GM19395 (cell line): ENCODE measurements at regions not wholly inside any gene's neighbourhood (a gene's known extent, or its start where the extent isn't known, plus 50 kb on each side); places are given as distances from the start of the nearest gene placed in this dataset.
"Not testable (repeated sequence)": the region's sequence is repeated elsewhere in the genome, so short reads cannot be mapped to it uniquely, and the experiment has no call there.

Experiments
- ATAC-seq: cut with Tn5 transposase; IDR thresholded peaks from one replicate; pipeline ENCODE4 v1.9.1; 2021; ENCODE audit warnings: mild to moderate bottlenecking, moderate library complexity; ENCODE audit not compliant: unreplicated experiment

DNA sequence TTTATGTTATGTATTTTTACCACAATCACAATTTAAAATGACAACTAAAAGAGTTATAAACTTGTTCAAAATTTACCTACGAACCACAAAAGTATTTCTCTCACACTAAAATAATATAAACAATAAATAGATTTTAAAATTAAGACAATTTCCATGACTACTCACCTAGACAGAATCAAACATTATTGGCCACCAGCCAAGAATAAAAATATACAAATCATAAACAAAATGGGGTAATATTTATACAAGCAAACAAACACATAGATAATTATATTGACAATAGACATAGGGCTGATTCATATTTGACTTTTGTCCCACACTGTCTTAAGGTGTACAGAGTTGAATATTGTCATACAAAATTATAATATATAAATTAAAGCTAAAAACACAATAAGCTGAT, 119.6 kb upstream of the ZNF92 start:
- no peak for ATAC-seq

DNA sequence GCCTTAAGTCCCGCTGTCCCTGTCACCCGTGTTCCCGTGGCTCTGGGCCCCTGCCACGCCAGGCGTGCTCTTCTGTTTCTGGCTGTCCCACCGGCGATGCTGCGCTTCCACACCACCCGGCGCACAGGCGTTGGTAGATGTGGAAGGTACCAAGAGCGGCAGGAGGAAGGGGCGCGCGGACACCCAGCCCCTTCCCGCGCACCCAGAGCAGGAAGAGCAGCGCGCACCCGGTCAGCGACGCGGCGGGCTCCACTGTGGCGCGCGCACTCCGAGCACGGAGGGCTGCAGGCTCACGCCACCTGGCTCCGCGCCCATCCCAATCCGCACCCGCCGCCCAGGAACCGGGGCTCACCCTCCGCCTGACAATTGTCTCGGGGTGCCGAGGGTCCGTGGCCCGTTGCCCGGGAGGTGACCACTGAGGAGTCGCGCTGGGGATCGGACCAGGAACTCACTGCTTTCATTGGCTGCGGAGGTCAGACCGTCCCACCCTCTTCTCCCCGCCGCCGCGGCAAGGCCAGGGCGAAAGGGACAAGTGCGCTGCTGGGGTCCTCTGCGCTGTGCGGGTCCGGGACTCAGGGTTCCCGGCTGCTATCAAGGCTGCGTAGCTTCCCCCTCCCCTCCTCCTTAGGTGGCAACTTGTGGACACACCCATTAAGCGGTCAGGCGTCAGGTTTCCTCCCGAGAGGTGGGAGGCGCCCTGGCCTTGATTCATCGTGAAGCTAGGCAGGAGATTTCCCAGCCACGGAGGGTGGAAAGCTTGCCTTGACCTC, 121.6 kb upstream of the ZNF92 start:
- peak; percentile 78 for ATAC-seq

DNA sequence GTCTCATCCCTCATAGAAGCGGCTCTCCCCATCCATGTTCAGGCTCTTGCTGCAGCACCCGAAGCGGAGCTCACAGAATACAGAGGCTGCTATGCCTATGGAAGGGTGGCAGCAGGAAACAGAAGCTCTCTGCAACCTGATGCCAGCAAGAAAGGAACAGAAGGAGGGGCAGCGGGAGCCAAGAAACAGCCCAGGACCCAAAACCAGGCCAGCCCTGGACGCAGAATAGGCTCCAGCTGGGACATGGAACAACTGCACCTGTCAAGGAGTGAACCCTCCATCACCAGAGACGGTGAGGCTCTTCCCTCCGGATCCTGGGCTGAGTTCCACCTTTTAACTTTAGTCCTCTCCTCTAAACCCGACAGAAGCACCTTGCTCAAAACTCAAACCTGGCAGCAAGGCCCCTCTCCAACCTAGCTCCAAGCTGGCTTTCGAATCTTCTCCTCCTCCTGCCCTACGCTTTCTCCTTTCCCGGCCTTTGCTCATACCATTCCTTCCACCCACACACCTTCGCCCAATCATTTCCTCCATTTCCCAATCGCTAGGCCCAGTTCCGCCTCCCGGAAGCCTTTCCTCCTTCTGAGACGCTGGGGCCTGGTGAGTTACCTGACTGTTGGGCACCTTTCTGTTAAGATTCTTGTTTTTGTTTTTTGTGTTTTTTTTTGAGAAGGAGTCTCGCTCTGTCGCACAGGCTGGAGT, 122.8 kb upstream of the ZNF92 start:
- no peak for ATAC-seq

DNA sequence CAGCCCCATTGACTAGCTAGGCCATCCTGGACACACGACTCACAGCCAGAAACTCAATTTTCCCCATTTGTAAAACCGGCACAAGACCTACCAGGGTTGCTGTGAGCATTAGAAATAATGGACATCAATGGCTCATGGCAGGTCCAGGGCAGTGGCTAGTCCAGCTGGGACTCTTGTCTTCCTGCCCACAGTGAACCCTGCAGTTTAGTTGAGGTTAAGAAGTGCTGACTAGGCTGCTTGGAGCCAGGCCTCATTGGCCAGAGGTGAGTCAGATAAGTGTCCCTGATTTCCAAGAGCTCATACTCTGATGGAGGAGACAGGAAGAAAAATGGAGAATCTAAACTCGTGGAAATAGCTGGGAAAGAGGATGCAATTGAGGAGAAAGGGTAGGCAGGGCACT, 123.4 kb upstream of the ZNF92 start:
- ATAC-seq: no peak

DNA sequence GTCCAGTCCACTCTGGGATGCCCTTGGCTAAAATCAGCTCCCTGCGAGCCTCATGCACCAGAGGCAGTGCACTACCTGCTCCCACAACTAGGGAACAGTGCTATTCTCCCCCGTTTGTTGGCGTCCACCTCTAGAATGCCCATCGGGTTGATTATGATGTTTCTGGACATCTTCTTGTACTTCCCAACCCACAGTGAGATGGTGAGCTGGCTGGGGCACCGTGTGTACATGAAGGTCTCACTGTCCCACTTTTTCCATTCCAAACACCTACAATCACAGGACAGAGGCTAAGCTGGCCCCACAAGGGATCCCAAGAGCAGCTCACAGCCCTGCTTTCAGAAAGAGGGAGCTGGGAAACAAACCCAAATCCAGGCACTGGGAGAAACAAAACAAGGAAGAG, 126.2 kb upstream of the ZNF92 start:
- ATAC-seq: no peak

GRCh38 chr7:65239707-65240352, 133.8 kb upstream of the ZNF92 start:
- ATAC-seq: no peak

- no peak for ATAC-seq
Observed at GRCh38 chr7:65239324-65239706, 134.3 kb upstream of the ZNF92 start.

DNA sequence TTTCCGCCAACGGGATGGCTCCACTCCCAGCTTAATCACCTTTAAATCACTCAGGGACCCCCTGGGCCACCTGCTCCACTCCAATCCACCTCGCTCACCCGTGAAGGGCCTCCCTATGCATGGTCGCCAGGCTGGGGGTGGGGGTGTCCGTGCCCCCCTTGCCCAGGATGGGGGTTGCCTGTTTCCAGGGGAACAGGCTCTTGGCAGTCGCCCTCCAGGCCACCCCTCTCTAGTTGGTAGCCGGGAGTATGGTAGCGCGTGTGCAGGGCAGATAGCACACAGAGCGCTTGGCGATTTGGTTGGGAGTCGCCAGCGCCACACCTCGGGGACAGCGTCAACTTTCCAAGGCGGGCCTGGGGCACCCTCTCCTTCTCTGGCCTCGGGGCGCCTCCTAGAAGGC, 134.9 kb upstream of the ZNF92 start:
- ATAC-seq: no peak

DNA sequence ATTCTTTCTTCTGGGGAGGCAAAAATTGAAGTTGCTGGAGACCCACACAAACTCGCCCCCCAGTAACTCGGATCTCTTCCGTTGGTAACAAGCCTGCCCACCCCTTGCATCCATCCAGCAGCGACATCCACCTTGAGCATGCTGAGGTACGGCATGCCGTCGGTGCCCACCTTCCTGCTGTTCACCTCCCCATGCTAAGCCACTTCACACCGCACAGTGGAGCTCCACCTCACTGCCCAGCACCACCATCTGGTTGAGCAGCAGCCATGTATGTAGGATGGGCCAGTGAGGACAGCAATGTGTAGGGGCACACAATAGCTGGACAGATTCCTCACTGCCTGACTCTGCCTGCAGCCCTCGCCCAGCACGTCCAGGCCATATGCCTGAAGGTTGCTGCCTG, 138.1 kb upstream of the ZNF92 start:
- ATAC-seq: no peak

DNA sequence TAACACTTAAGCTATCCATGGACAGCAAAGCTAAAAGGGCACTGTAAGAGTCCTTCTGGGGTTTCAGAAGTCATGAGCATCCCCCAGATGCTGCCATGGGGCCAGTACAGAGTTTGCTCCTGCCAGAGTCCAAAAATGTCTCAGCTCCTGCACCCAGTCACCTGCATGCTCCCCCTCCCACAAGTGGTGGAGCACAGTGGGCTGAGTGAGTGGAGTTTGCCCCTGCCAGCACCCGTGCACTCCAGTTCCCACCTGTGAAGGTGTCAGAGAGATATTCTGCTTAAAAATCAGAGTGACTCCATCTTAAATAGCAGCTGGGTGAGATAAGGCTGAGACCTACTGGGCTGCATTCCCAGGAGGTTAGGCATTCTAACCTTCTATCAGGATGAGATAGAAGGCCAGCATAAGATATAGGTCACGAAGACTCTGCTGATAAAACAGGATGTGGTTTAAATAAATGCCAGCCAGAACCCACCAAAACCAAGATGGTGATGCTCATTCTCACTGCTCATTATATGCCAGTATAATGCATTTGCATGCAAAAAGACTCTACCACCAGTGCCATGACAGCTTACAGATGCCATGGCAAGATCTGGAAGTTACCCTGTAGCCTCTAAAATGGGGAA, 140.1 kb upstream of the ZNF92 start:
- no peak for ATAC-seq

DNA sequence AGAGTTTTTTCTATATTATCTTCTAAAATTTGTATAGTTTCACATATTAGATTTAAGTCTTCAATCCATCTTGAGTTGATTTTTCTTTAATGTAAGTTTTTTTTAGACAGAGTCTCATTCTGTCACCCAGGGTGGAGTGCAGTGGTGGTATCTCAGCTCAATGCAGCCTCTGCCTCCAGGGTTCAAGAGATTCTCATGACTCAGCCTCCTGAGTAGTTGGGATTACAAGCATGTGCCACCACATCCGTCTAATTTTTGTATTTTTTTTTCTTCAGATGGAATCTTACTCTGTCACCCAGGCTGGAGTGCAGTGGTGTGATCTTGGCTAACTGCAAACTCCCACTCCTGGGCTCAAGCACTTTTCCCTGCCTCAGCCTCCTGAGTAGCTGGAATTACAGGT, 143.4 kb upstream of the ZNF92 start:
- no peak for ATAC-seq

GRCh38 chr7:65225422-65226006, 148.1 kb upstream of the ZNF92 start:
- ATAC-seq: no peak

DNA sequence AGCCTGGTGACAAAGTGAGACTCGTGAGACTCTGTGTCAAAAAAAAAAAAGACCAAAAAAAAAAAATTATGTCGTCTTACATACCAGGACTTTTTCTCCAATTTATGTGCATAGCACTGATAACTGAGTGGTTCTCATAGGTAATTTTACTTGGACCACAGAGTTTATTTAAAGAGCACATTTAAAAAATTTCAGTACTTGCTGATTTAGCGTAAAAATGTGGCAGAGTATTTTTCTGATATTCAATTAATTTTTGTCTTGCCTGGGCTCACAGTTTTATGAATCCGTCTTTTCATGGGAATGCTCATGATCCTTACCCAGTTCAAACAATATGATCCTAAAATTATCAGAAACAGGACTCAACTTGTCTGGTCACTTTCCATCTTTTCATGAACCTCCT, 151.0 kb upstream of the ZNF92 start:
- ATAC-seq: no peak

GRCh38 chr7:65221683-65222082, 152.0 kb upstream of the ZNF92 start:
- no peak for ATAC-seq

DNA sequence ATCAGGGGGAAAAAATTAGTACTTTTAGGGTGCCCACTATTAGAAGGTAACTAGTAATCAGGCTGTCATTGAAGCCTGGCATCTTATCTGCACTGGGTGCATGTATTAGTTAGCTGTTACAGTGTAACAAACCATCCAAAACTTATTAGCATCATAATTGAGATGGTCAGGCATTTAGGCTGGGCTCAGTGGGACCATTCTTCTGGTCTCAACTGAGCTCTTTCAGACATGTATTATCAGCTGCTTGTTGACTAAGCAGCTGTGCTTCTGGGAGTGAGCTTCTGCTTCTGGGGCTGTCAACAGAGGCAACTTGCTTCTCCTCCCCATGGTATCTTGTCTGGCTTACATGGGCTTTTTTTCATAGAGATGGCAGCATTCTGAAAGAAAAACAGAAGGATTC, 154.0 kb upstream of the ZNF92 start:
- no peak for ATAC-seq

DNA sequence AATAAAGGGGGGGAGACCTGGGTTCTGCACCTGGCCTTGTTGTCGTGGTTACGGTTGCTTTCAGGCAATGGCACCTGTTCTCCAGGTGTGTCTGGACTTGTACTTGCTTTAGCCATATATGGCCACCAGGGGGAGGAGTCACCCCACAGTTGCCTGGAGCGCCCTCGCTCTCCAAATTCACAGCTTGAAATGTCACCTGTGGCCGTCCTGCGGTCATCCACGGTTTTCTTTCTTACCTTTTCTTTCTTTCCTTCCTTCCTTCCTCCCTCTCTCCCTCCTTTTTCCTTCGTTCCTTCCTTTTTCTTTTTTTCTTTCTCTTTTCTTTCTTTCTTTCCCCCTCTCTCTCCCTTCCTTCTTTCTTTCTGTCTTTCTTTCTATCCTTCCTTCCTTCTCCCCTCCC, 157.2 kb upstream of the ZNF92 start:
- peak; percentile 79 for ATAC-seq

DNA sequence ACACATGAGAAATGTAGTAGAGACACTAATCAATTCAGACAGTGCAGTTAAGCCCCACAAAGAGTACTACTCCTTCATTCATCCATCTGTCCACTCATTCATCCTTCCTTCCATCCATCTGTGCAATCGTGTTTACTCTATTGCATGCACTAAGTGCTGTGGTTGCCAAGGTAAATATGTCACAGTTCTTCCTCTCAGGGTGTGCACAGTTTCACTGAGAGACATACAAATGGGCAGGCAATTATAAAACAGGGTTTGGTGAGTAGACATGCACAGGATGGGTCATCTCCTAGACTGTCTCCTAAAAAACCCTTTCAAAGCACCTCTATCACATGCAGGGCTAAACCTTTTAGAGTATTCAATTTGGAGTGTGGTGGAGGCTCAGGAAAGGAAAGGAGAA, 160.4 kb upstream of the ZNF92 start:
- not testable (repeated sequence) for ATAC-seq

DNA sequence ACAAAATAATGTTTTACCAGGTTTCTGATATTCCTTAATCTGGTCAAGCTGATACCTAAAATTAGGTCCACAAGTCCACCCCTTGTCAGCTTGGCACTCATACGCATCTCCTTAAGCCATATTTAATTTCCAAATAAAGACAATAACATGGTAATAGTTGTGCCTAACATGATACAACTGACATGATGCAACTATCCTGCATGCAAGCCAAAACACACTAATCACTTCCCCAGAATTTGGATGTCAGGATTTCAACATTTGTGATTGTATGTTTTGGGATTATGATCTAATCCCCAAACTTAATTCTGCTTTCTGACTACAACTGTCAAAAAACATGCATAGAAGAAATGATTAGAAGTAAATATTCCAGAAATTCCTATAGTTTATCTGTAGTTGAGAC, 174.4 kb upstream of the ZNF92 start:
- not testable (repeated sequence) for ATAC-seq

DNA sequence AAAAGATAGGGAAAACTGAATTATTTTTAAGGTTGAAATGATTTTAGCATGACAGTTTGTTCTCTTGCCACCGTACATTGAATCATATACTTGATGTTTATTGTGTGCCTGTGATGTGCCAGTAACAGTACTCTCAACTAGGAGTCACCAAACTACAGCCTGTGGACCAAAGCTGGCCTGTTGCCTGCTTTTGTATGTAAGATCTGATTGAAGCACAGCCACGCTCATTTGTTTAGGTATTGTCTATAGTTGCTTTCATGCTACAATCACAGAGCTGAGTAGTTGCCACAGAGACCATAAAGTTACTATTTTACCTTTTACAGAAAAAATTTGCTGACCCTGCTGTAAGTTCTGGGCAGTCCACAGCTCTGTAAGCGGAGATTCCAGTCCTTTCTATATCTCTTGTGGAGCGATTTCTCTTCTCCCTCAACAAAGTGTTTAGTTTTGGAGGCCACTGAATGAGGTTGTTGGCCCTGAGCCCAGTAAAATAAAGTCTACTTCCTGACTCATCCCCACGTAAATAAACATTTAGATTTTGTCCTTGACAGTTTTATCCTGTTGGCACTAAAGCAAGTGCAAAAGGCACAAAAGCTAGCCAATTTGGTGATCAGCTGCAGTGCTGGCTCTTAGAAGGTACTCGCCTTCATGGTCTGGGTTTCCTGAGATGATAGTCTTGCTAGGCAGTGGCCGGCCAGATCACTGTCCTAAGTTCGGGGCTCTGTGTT, 180.2 kb upstream of the ZNF92 start:
- not testable (repeated sequence) for ATAC-seq

- ATAC-seq: not testable (repeated sequence)
Observed at GRCh38 chr7:65177041-65177440, 170.6 kb upstream of the ERV3-1 start.

DNA sequence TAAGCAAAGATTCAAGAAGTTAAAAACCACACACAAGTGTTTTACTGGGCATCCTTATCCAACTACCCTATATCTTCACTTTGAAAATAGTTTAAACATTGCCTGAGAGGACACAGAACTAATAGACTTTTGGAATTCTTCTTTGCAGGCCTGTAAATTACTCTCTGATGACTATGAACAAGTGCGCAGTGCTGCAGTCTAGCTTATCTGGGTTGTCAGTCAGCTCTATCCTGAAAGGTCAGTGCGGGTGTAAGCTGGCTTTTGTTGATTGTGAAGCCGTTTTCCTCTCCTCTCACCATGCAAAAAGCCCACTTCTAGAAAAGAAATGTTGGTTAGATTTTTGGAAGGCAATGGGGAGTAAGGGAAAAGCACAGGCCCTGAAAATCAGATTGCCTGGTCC, 143.6 kb upstream of the ERV3-1 start:
- ATAC-seq: not testable (repeated sequence)
